GM12873 (cell line): ENCODE measurements at regions not wholly inside any gene's neighbourhood (a gene's known extent, or its start where the extent isn't known, plus 50 kb on each side); places are given as distances from the start of the nearest gene placed in this dataset.

Source experiments
- CTCF ChIP-seq: IDR thresholded peaks from 2 replicates; pipeline ENCODE4 v1.5.1; 2012; ENCODE audit warnings: low read depth, mild to moderate bottlenecking, moderate library complexity, low read length, control low read depth; ENCODE audit not compliant: insufficient read depth; ENCODE audit errors: missing control alignments

GRCh38 chr1:201764166-201764565, 64.8 kb upstream of the IPO9 start:
- no peak for TF ChIP-seq CTCF

DNA sequence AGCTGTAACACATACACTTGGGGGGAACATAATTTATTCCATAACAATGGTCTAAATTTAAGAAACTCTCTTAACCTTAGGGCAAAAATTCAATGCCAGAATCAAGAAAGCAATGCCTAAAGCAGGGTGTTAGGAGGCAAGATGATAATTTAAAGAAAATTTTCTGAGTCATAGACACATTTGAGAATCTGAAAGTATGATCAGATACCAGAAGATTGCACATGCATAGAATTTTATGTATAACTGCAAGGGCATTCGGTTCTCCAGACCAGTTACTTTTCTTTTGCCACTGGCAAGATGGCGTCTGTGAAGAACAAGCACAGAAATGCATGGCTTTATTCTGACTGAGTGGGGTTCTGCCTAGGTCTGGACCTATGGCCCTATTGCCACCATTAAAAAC, 64.4 kb upstream of the IPO9 start:
- no peak for TF ChIP-seq CTCF

GRCh38 chr1:201766131-201766866, 62.7 kb upstream of the IPO9 start:
- no peak for TF ChIP-seq CTCF

DNA sequence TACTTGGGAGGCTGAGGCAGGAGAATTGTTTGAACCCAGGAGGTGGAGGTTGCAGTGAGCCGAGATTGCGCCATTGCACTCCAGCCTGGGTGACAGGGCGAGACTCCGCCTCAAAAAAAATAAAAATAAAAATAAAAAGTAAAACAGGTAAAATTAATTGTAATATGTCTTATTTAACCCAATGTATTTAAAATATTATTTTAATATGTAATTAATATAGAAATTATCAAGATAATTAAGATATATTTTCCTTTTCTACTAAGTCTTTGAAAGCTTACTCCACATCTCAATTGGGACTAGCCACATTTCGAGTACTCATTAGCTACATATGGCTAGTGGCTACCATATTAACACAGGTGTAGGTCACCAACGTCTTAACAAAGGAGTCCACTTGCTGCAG, 61.6 kb upstream of the IPO9 start:
- no peak for TF ChIP-seq CTCF

- no peak for TF ChIP-seq CTCF
These were observed 59.9 kb upstream of the IPO9 start for GRCh38 chr1:201769072-201769471.

- no peak for TF ChIP-seq CTCF
These were observed 59.0 kb upstream of the IPO9 start for GRCh38 chr1:201769966-201770365.

DNA sequence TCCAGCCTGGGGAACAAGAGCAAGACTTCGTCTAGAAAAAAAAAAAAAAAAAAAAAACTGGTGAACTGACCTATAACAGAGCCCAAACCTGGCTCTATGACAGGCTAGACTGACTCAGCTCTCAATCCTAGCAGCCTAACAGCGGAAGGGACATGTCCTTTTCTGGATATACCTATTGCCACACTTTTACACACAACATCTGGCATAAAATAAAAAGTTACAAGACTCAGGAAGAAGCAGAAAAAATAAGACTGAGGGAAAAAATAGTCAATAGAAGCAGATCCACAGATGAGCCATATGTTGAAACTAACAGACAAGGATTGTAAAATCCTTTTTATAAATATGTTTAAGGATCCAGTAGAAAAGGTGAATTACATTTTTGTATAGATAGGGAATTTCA, 57.5 kb upstream of the IPO9 start:
- TF ChIP-seq CTCF, result no peak
